Transverse colon (tissue), 4 donors: ENCODE measurements at regions not wholly inside any gene's neighbourhood (a gene's known extent, or its start where the extent isn't known, plus 50 kb on each side); places are given as distances from the start of the nearest gene placed in this dataset.

ENCODE experiments used
- DNase-seq: peaks from one replicate; pipeline ENCODE4 v3.0.0-alpha.2; 2019
- H3K27ac ChIP-seq, 4 donors: fragments of 200-600 bp; sonication (generic); 2 replicates each; pipeline ENCODE4 v1.5.1; 2016 to 2018; ENCODE audit warnings: inconsistent platforms in 4 of 4
- H3K27me3 ChIP-seq: fragments of 200-600 bp; sonication (generic); 2 replicates; pipeline ENCODE4 v1.5.1; 2017; ENCODE audit warnings: inconsistent platforms
- H3K36me3 ChIP-seq, 4 donors: fragments of 200-600 bp; sonication (generic); 2 replicates each; pipeline ENCODE4 v1.5.1; 2017 to 2019; ENCODE audit warnings: inconsistent platforms in 4 of 4
- H3K4me1 ChIP-seq, 4 donors: fragments of 200-600 bp; sonication (generic); 2 replicates each; pipeline ENCODE4 v1.5.1; 2017 to 2020; ENCODE audit warnings: inconsistent platforms in 4 of 4
- H3K4me3 ChIP-seq, 4 donors: fragments of 200-600 bp; sonication (generic); 1 replicate in 1 of 4; 2 replicates in 3 of 4; pipeline versions ENCODE4 v1.5.1 to v1.6.1; 2017 to 2019; ENCODE audit warnings: inconsistent platforms in 4 of 4
- H3K9me3 ChIP-seq, 2 donors: fragments of 200-600 bp; sonication (generic); 2 replicates each; pipeline ENCODE4 v1.5.1; 2017 to 2019; ENCODE audit warnings: inconsistent platforms in 2 of 2
- EP300 ChIP-seq: sonication (generic); formaldehyde crosslinking; IDR thresholded peaks from one replicate; pipeline ENCODE4 v1.6.1; 2017; ENCODE audit warnings: antibody characterized with exemption, low read depth
- POLR2A ChIP-seq: fragments of 450-650 bp; IDR thresholded peaks from one replicate; pipeline ENCODE4 v1.6.1; 2016; ENCODE audit warnings: antibody characterized with exemption, mild to moderate bottlenecking, moderate library complexity
- POLR2AphosphoS5 ChIP-seq, 3 donors: sonication (generic); formaldehyde crosslinking; IDR thresholded peaks; one replicate each; pipeline ENCODE4 v1.6.1; 2016; ENCODE audit warnings: antibody characterized with exemption in 3 of 3
- WGBS, 2 donors: methylation state at CpG; one replicate each; pipeline ENCODE4 v1.1.5; 2018; ENCODE audit warnings: low coverage in 1 of 2; 5-methylcytosine and 5-hydroxymethylcytosine counted together
- in situ Hi-C, 4 donors: fragments of 200-750 bp; cut with MboI; loops; one replicate each; pipeline versions ENCODE4 v1.15.0 to v1.15.1; 2017; ENCODE audit warnings: low sequenced_read_pairs in 3 of 4, low pct_ligation_motif_present in 1 of 4, low pct_unique_long_range_greater_than_20kb in 1 of 4
- intact Hi-C: fragments of 100-400 bp; cut with DNase I; formaldehyde crosslinking; loops from one replicate; pipeline ENCODE4 v1.15.1; 2023; ENCODE audit warnings: low total_unique reads
- TF ChIP-seq, protein P1 (sequence below), 5 experiments: fragments of 200-600 bp in 3 of 5; fragments of 450-650 bp in 2 of 5; sonication (generic) in 3 of 5; IDR thresholded peaks; 1 replicate in 2 of 5; 2 replicates in 3 of 5; pipeline ENCODE4 v1.5.1; 2016 to 2017; ENCODE audit warnings: antibody characterized with exemption in 5 of 5, inconsistent platforms in 3 of 5, mild to moderate bottlenecking in 2 of 5, moderate library complexity in 1 of 5

GRCh38 chr1:164228928-164229327 is 330.1 kb upstream of the PBX1 start:
- H3K4me1 ChIP-seq: no peaks in the 10 kb centered on the region
- intact Hi-C loops (no loop called here), in situ Hi-C loops (no loop called here)

DNA sequence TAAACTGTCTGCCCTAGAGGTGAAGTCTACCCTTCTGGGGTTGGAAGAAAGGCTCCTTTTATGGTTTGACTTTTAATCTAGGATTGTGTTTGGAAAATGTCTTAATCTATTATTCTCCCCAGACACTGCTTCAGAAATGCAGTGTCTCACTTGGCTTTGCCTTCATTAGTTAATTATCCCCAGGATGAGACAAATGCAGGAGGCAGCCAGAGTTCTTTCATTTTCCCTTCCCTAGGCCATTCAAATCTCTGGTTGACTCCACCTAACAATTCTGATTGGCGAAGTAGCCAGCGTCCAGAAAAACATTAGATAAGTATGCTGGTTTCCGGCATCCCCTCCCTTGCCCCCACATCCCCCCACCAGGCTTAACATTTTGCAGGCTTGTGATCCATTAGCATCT is 325.8 kb upstream of the PBX1 start:
- Histone ChIP-seq H3K4me3 (no peak overlapping the region), H3K9me3 (no peaks in the 10 kb centered on the region), H3K27me3 (no peaks in the 10 kb centered on the region), H3K36me3 (no peaks in the 10 kb centered on the region), H3K27ac (no peak overlapping the region), H3K4me1 (no peaks in the 10 kb centered on the region)
- 80 to 100% methylated on average over 1 to 3 of the region's 3 CpGs for WGBS, 2 donors
- in situ Hi-C loops: no loop called here
- intact Hi-C loops: no loop called here
- no peak for TF ChIP-seq POLR2A
- TF ChIP-seq POLR2AphosphoS5 (IDR thresholded peaks at IDR 0.05): no peak
- no peak for TF ChIP-seq EP300
- TF ChIP-seq, protein P1, sequence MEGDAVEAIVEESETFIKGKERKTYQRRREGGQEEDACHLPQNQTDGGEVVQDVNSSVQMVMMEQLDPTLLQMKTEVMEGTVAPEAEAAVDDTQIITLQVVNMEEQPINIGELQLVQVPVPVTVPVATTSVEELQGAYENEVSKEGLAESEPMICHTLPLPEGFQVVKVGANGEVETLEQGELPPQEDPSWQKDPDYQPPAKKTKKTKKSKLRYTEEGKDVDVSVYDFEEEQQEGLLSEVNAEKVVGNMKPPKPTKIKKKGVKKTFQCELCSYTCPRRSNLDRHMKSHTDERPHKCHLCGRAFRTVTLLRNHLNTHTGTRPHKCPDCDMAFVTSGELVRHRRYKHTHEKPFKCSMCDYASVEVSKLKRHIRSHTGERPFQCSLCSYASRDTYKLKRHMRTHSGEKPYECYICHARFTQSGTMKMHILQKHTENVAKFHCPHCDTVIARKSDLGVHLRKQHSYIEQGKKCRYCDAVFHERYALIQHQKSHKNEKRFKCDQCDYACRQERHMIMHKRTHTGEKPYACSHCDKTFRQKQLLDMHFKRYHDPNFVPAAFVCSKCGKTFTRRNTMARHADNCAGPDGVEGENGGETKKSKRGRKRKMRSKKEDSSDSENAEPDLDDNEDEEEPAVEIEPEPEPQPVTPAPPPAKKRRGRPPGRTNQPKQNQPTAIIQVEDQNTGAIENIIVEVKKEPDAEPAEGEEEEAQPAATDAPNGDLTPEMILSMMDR (IDR thresholded peaks at IDR 0.05): no peak
- no peak for DNase-seq

More at GRCh38 chr1:164228928-164229327, 330.1 kb upstream of the PBX1 start:
- Histone ChIP-seq H3K4me3 (no peak overlapping the region), H3K27me3 (no peaks in the 10 kb centered on the region), H3K9me3 (peaks cover 0 to 1% of the 10 kb centered on the region in 2 donors), H3K36me3 (no peaks in the 10 kb centered on the region), H3K27ac (no peak overlapping the region)
- DNase-seq: no peak
- WGBS, 2 donors: 70 to 79% methylated on average over 5 to 6 of the region's 6 CpGs
- TF ChIP-seq POLR2AphosphoS5 (IDR thresholded peaks at IDR 0.05) (no peak), POLR2A (no peak), EP300 (no peak)
- TF ChIP-seq, protein P1 (IDR thresholded peaks at IDR 0.05): no peak

DNA sequence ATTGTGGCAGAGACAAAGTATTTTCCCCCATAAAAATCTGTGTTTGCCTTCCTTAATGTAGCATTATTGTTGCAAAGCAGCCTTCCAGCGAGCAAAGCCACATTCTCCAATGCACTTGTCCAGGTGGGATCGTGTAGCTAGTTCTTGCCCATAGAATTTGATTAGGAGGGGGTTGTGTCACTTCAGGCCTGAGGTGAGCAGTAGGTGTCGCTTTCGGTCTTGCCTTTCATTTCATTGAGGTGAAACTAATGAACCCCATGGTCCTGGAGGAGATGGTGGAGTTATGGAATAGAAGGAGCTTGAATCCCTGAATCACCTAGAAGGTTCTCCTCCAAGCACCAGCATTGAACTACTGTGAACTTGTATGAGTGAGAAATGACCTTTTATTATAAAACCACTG is 318.9 kb upstream of the PBX1 start:
- in situ Hi-C loops: no loop called here
- Histone ChIP-seq H3K27ac (no peak overlapping the region), H3K27me3 (no peaks in the 10 kb centered on the region), H3K4me3 (no peak overlapping the region), H3K4me1 (no peaks in the 10 kb centered on the region), H3K36me3 (no peaks in the 10 kb centered on the region), H3K9me3 (no peaks in the 10 kb centered on the region)
- no peak for TF ChIP-seq EP300
- no peak for TF ChIP-seq POLR2AphosphoS5 (IDR thresholded peaks at IDR 0.05)
- TF ChIP-seq, protein P1 (IDR thresholded peaks at IDR 0.05): no peak
- no peak for TF ChIP-seq POLR2A
- no peak for DNase-seq
- intact Hi-C loops: no loop called here
- WGBS, 2 donors: 74 to 80% methylated on average over 1 to 4 of the region's 4 CpGs

GRCh38 chr1:164250365-164250764 is 308.6 kb upstream of the PBX1 start:
- H3K4me3 ChIP-seq: no peak overlapping the region
- no peaks in the 10 kb centered on the region for H3K36me3 ChIP-seq
- H3K9me3 ChIP-seq: peaks cover 0 to 4% of the 10 kb centered on the region in 2 donors
- H3K27me3 ChIP-seq: no peaks in the 10 kb centered on the region
- intact Hi-C loops (no loop called here), in situ Hi-C loops (no loop called here)
- DNase-seq: no peak
- TF ChIP-seq, protein P1 (IDR thresholded peaks at IDR 0.05): no peak
- TF ChIP-seq EP300: no peak
- no peak for TF ChIP-seq POLR2AphosphoS5 (IDR thresholded peaks at IDR 0.05)
- no peak for TF ChIP-seq POLR2A
- H3K4me1 ChIP-seq: no peaks in the 10 kb centered on the region
- no peak overlapping the region for H3K27ac ChIP-seq
